Osteocyte (in vitro differentiated cells): ENCODE measurements at regions not wholly inside any gene's neighbourhood (a gene's known extent, or its start where the extent isn't known, plus 50 kb on each side); places are given as distances from the start of the nearest gene placed in this dataset.

ENCODE experiments used
- DNase-seq: peaks from one replicate; pipeline ENCODE4 v3.0.0; 2021; ENCODE audit warnings: mixed read lengths; ENCODE audit not compliant: unreplicated experiment; ENCODE audit errors: extremely low spot score
- H3K27ac Mint-ChIP-seq: one replicate; pipeline ENCODE4 v1.8.0; 2021; ENCODE audit warnings: mild to moderate bottlenecking, mixed read lengths; ENCODE audit not compliant: unreplicated experiment
- H3K27me3 Mint-ChIP-seq: one replicate; pipeline ENCODE4 v1.8.0; 2021; ENCODE audit warnings: mixed read lengths; ENCODE audit not compliant: unreplicated experiment
- H3K36me3 Mint-ChIP-seq: one replicate; pipeline ENCODE4 v1.8.0; 2021; ENCODE audit warnings: mixed read lengths; ENCODE audit not compliant: unreplicated experiment
- H3K4me1 Mint-ChIP-seq: one replicate; pipeline ENCODE4 v1.8.0; 2021; ENCODE audit warnings: mixed read lengths; ENCODE audit not compliant: unreplicated experiment
- H3K4me3 Mint-ChIP-seq: one replicate; pipeline ENCODE4 v1.8.0; 2021; ENCODE audit warnings: mild to moderate bottlenecking, moderate library complexity, mixed read lengths; ENCODE audit not compliant: unreplicated experiment
- H3K9me3 Mint-ChIP-seq: one replicate; pipeline ENCODE4 v1.8.0; 2021; ENCODE audit warnings: mixed read lengths; ENCODE audit not compliant: unreplicated experiment
- CTCF ChIP-seq: fragments of 200-600 bp; sonication (generic); IDR thresholded peaks from 2 replicates; pipeline ENCODE4 v1.5.0; 2021; ENCODE audit warnings: antibody characterized with exemption, mild to moderate bottlenecking, moderate library complexity

- Mint-ChIP-seq H3K4me1 (peaks cover 8% of the 10 kb centered on the region), H3K4me3 (no peak overlapping the region), H3K27me3 (peaks cover 11% of the 10 kb centered on the region), H3K9me3 (no peaks in the 10 kb centered on the region), H3K36me3 (no peaks in the 10 kb centered on the region), H3K27ac (no peak overlapping the region)
- no peak for DNase-seq
- no peak for TF ChIP-seq CTCF
Measured at GRCh38 chr3:117798687-117799386, 1089.3 kb downstream of the TUSC7 start.

- TF ChIP-seq CTCF: no peak
- Mint-ChIP-seq H3K27me3 (peaks cover 12% of the 10 kb centered on the region), H3K27ac (no peak overlapping the region), H3K4me1 (peaks cover 5% of the 10 kb centered on the region), H3K9me3 (no peaks in the 10 kb centered on the region), H3K36me3 (no peaks in the 10 kb centered on the region), H3K4me3 (no peak overlapping the region)
- DNase-seq: no peak
Measured at GRCh38 chr3:117799387-117799735, 1089.8 kb downstream of the TUSC7 start.

GRCh38 chr3:117801912-117802239, 1092.3 kb downstream of the TUSC7 start:
- no peak for TF ChIP-seq CTCF

GRCh38 chr3:117809186-117810081, 1099.9 kb downstream of the TUSC7 start:
- no peak for TF ChIP-seq CTCF
- Mint-ChIP-seq H3K4me3 (no peak overlapping the region), H3K9me3 (peaks cover 5% of the 10 kb centered on the region), H3K27me3 (peaks cover 11% of the 10 kb centered on the region), H3K27ac (no peak overlapping the region), H3K36me3 (no peaks in the 10 kb centered on the region), H3K4me1 (peaks cover 3% of the 10 kb centered on the region)
- DNase-seq: no peak

More at GRCh38 chr3:117801912-117802239, 1092.3 kb downstream of the TUSC7 start:
- no peaks in the 10 kb centered on the region for H3K36me3 Mint-ChIP-seq
- no peak for DNase-seq
- no peak overlapping the region for H3K4me3 Mint-ChIP-seq
- H3K4me1 Mint-ChIP-seq: peaks cover 5% of the 10 kb centered on the region
- H3K27me3 Mint-ChIP-seq: peaks cover 20% of the 10 kb centered on the region
- H3K9me3 Mint-ChIP-seq: peaks cover 5% of the 10 kb centered on the region
- H3K27ac Mint-ChIP-seq: no peak overlapping the region

- Mint-ChIP-seq H3K4me1 (peaks cover 3% of the 10 kb centered on the region), H3K36me3 (no peaks in the 10 kb centered on the region), H3K9me3 (peaks cover 2% of the 10 kb centered on the region), H3K27me3 (peaks cover 3% of the 10 kb centered on the region), H3K4me3 (no peak overlapping the region), H3K27ac (no peak overlapping the region)
- TF ChIP-seq CTCF: no peak
- no peak for DNase-seq
Measured at GRCh38 chr3:117811786-117812185, 1102.2 kb downstream of the TUSC7 start.
